ENCODE measurements at regions not wholly inside any gene's neighbourhood (a gene's known extent, or its start where the extent isn't known, plus 50 kb on each side); places are given as distances from the start of the nearest gene placed in this dataset.
A peak's percentile ranks its signal among the peaks of the same experiment; 100 is the strongest.
"Not testable (repeated sequence)": the region's sequence is repeated elsewhere in the genome, so short reads cannot be mapped to it uniquely, and the experiment has no call there.

DNA sequence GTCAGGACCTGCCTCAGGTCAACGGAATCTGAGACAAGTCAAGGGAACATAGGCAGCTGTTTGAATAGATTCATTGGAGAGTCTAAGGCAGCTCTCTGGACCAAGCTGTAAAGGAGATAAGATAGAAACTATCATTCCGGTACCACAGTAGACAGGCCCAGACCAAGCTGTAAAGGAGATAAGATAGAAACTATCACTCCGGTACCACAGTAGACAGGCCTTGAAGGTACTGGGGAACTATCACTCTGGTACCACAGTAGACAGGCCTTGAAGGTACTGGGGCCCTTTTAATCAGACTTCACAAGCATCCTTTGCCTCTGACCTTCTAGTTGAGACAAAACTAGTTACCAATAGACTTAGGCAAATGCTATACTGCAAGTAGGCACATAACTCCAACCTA, 346.1 kb downstream of the DCDC2C start:
- DNase-seq: no peak

DNA sequence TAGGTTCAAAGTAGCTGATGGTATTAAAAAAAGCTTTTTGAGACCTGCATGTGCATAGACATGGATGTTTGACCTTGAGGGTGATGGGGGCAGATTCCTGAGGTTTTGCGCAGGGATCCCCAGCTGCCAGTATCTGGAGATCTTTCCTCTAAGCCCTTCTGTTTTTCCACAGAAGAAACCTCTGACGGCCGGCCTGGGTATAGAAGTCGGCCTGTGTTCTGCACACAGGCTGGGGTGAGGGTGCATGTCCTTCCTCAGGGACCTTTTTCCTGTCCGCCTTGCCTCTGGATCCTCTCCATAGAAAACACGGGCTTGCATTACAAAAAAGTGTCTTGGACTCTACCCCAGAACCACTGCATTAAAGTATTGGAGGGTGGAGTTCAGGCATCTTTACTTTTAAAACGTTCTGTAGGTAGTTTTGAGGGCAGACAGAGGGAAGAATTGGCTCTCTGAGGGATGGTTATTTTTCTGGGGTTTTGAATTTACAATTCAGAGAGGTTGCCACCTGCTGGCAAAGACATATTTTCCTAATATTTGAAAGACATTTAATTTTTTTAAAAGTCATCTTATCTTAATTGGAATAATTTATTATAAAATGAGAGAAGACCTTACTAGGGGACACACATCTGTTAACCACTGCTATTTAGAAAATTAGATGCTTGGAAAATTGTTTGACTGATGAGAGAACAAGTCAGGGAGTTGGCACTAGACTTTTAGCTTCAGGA, 350.6 kb downstream of the DCDC2C start:
- DNase-seq: no peak

DNA sequence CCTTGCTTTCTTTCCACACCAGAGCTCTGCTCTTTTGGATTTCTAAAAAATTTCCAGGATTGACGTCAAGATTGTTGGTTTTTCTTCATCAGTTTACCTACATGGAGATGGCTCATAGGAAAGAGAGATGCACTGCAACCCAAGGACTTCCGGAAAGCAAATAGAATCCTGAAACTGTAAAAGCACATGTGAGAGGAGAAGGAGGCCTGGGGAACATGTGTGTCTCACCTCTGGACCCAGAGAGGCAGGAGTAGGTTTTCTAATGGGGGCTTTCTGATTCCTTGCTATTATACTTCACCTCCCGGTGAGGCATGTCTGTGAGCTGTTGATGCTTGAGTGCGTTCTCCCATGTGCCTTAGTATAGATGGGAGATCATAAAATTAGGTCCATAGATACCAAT, 362.8 kb downstream of the DCDC2C start:
- no peak for DNase-seq

- DNase-seq: no peak
These were observed 369.7 kb downstream of the DCDC2C start for GRCh38 chr2:4073026-4073569.

GRCh38 chr2:4077017-4077416, 373.6 kb downstream of the DCDC2C start:
- peak; percentile 91 for DNase-seq

GRCh38 chr2:4085186-4085585, 381.8 kb downstream of the DCDC2C start:
- no peak for DNase-seq

GRCh38 chr2:4090668-4091630, 387.6 kb downstream of the DCDC2C start:
- DNase-seq: peak; percentile 34

GRCh38 chr2:4091869-4092268, 388.5 kb downstream of the DCDC2C start:
- DNase-seq: no peak

DNA sequence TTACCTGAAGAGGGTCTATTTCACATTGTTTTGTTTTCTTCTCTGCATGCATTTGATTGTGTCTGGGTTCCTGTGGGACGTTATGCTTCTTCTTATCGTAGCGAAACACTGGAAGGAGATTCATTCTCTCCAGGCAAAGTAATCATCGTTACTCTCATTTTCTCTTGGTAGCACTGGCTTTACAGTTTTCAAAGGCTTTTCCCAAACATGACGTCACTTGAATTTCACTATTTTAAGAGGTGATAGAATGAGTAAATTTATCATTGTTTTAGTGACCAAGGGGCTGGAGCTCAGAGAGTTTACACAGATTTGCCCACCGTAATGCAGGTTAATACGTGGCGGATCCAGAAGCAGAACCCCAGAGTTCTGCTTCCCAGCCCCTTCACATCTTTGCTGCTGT, 391.4 kb downstream of the DCDC2C start:
- DNase-seq: no peak

DNA sequence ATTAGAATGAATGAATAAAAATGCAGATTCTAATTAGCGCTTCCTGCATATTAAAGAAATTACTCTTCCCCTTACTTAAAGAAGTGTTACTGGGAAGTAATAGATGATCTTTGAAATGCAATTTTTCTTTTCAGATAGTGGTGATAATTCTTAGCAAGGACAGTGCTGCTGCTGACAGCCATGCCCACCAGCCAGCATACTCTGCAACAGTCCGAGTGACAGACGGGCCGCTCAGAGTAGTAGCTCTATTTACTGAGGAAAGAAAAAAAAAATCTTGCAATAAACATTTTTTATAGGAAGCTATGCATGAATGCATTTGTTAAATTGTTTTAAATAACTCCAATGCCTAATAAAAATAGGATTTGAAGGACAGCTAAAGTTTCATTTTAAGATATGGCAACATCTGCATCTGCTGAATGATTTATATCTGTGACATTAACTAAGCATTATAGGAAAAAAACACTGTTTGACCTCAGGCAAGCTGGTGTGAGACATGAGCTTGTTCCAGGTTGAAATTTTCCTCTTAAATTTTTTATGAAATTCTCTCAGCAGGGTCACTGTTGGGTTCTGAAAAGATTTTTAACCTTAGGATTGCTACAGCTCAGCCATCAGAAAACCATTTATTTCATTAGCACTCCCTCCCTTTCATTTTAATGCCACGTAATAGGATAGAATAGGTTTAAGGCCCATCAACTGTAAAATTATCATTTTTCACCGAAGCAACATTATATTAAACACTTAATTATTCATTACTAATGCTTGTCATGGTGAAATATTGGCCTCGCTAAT, 393.8 kb downstream of the DCDC2C start:
- DNase-seq: no peak

DNA sequence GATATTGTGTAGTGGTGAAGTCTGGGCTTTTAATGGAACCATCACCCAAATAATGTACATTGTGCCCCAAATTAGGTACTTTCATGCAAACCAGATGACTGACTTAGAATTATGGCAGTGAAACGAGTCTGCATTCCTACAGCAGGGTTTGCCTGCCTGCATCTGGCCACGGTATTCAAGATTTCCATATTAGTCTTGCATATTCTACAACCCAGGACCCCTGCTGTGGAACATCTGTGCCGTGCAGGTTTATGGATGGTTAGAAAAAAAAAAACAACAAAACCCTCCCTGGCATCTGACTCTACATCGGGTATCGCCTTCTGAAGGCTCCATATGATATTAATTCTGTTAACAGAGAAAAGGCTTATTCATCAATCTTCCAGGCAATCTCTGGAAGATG, 394.8 kb downstream of the DCDC2C start:
- DNase-seq: no peak

- no peak for DNase-seq
These were observed 398.6 kb downstream of the DCDC2C start for GRCh38 chr2:4101936-4102335.

DNA sequence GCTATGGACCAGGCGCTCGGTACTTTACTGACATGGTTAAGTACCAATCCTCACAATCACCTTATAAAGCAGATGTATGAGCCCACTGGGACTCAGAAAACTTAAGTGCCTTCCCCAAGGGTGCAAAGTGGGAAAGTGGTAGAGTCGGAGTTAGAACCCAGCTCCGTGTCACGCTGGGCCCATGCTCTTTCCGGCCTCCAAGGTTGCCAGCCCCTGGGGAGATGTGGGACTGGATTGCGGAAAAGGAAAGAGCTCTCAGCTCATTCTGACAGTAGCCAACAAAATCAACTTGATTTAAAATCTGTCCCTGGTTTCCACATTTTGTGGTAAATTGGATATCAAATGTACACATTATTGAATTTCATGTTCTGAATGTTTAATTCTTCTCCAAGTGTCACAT, 403.8 kb downstream of the DCDC2C start:
- DNase-seq: no peak

- no peak for DNase-seq
These were observed 406.9 kb downstream of the DCDC2C start for GRCh38 chr2:4110273-4110672.

GRCh38 chr2:4115435-4115834, 412.1 kb downstream of the DCDC2C start:
- not testable (repeated sequence) for DNase-seq

DNA sequence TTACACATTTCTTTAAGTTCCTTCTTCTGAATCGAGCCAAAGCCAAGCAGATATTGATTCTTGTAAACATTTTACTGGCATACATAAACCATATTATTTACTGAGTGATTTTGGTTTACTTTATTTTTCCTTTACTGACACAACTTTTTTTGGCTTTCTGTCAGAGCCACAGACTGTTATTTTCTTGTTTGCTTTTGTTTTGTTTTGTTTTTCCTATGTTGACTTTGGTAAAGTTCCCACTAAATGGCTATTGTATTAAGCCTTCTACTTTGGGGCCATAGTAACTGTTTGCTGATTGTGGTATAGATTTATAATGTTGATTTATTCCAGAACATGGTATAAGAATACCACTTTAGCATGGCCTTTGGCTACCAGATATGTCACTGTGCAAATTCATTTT, 419.4 kb downstream of the DCDC2C start:
- DNase-seq: no peak

DNA sequence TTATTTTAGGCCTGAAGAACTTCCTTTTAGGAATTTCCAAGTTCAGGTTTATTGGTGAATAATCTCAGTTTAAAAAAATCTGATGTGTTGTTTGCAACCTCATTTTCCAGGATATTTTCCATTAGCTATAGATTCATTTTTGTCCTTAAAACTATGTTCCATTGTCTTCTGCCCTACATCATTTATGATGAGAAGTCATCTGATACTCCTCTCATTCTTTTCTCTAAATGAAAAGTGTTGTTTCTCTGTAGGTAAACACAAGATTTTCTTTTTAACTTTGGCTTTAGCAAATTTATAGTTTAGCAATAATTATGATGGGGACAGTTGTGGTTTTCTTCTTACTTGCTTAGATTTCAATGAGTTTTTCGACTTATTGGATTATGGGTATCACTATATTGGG, 427.3 kb downstream of the DCDC2C start:
- DNase-seq: no peak

DNA sequence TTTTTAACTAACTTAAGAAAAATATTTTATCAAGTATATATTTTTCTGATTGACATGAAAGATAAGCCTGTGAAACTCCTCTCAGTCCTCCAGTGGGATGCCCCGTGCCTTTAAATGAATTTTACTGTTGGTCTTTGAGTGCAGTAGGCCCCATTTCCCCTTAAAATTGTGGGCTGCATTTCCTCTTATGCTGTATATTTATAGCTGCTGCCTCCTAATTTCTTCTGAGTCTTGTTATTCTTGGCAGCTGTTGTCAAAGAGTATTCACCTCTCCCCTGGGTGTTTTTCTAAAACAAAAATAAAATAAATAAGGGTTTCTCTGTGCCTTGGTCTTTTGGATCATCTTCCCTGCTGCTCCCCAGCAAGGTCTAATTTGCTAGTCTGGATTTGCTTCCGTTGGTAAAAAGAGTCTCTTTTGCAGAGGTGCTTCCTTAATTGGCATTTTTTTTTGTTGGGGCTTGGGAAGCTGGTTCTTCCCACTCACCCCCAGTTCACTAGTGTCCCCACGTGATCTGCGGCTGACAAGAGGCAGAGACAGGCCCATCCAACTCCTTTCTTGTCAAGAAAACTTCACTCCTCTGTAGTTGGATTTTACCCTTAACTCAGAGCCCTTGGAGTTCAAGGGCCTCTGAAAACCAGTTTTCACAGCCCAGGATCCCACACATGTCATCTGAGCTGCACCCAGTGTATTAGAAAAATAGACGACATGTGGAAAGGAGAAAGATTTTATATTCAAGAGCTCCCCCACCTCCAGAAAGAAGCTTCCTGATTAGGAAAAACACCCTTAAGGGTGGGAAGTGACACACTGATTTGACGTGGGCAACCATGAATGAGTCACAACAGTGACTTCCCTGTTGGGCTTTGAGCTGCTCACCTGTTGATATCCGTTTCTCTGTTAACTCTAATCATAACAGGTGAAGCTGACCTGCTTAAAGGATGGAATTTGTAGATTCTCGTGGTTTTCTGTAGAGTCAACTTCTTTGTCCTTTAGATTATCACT, 431.5 kb downstream of the DCDC2C start:
- DNase-seq: no peak

DNA sequence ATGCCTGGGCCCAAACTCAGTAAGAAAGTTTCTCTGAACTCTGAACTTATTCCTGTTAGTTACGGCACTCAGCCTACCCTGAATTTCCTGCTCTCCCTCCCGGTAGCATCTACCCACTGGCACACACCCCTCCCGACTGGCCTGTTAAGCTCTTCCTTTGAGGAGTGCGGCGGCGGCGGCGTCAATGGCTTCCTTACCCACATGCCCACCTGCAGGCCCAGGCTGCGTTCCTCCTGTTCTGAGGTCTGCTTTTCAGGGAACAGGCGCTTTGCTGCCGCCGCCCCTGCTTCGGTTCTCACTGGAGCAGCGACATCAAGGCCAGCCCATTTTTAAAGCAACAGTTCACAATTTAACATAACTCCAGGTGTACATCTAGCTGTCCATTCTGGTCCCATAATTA, 432.4 kb downstream of the DCDC2C start:
- DNase-seq: no peak

DNA sequence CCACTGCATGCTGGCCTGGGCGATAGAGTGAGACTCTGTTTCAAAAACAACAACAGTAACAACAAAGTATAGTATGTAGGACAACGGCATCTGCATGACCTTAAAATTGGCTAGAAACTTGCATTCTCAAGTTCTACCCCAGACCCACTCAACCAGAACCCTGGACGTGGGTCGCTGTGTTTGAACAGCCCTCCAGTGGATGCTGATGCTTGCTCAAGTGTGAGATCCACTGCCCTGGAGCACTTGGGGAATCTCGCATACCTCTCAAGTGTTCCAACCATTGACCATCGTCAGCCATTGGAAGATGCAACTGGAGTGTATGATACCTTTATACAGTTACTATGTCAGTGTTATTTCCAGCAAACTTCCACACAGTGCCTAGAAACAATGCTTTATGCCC, 435.9 kb downstream of the DCDC2C start:
- no peak for DNase-seq

DNA sequence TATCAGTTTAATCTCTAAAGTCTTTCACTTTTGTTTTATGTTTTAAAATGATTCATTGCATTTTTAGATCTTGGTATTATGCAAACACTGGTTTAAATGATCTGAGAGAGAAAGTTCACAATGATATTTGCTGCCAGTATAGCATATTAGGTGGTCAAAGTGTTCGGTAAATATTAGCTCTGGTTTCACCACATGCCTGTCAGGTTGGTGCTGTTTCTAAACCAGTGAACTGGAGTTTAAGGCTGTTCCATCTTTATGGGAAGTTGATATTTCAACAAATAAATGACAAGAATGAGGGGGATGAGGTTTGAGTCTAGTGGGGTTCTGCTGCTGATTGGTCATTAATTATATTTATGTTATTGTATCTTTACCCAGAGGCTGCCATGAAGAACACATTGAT, 436.4 kb downstream of the DCDC2C start:
- peak; percentile 54 for DNase-seq

Data from NCI-H1092 treated with DMSO at 0.1 percent for 48 hours (cell line).